SW480 (cell line): ENCODE measurements at regions not wholly inside any gene's neighbourhood (a gene's known extent, or its start where the extent isn't known, plus 50 kb on each side); places are given as distances from the start of the nearest gene placed in this dataset.
"Not testable (repeated sequence)": the region's sequence is repeated elsewhere in the genome, so short reads cannot be mapped to it uniquely, and the experiment has no call there.

Experiments
- DNase-seq: peaks from one replicate; pipeline ENCODE4 v3.0.0-alpha.2; 2016; ENCODE audit warnings: low spot score

DNA sequence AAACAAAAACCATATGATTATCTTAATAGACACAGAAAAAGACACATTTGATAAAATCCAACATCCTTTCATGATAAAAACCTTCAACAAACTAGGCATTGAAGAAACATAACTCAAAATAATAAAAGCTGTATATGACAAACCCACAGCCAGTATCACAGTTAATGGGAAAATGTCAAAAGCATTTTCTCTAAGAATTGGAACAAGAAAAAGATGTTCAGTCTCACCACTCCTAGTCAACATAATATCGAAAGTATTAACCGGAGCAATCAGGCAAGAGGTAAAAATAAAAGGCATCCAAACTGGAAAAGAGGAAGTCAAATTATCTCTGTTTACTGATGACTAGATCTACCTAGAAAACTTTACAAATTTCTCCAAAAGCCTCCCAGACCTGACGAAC, 684.2 kb upstream of the SPRY2 start:
- no peak for DNase-seq

DNA sequence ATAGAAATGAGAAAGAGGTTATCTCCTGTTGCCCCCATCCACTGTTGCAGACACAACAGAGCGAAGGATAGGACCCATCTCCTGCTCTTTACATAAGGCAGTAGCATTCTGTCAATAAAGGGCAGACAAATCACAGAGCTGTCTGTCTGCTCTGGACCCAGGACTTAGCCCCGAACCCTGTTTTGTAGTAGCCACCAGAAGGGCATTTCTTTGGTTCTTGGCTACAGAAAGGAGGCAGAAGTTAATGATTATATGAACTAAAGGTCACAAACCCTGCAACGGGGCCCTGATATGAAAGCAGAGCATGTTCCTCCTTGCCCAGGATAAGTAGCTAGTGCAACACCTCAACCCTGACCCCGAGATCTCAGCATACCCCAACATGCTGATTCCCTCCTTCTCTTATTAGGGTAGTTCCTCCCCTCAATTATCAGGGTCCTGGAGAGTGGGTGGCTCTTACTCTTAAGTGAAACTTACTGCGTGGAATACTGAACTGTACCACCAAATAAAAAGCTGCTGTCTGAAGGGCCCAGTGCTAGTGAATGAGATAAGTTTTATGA, 680.4 kb upstream of the SPRY2 start:
- no peak for DNase-seq

- no peak for DNase-seq
Observed at GRCh38 chr13:81020010-81020409, 679.1 kb upstream of the SPRY2 start.

DNA sequence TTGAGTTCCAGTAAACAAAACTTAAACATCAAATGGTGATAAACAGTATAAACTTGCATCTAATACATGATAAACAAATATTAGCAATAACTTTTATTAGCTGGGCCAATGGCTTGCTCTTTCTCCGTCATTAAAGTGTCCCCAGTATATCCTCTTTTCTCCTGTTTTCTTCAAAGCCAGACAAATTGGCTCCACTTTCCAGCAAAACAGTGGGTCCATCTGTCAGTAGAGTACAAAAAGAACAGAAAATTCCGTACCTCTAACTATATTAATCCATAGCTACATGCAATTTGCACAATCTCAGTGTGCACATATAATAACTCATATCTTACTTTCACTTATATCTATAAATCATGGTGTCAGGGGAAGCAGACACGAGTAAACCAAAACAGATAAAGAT, 678.0 kb upstream of the SPRY2 start:
- no peak for DNase-seq

GRCh38 chr13:81017513-81018152, 676.7 kb upstream of the SPRY2 start:
- peak; percentile 56 for DNase-seq

GRCh38 chr13:81012031-81012430, 671.1 kb upstream of the SPRY2 start:
- DNase-seq: no peak

- DNase-seq: no peak
Observed at GRCh38 chr13:81001828-81002385, 661.0 kb upstream of the SPRY2 start.

DNA sequence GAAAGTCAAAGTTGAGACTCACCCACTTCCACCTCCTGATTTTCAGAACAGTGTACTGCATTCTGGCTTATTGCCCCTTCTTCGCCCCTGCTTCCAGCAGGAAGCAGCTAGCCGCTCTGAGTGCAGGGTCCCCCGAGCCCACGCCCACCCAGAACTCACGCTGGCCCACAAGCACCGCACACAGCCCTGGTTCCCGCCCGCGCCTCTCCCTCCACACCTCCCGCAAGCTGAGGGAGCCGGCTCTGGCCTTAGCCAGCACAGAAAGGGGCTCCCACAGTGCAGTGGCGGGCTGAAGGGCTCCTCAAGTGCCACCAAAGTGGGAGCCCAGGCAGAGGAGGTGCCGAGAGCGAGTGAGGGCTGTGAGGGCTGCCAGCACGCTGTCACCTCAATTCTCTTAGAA, 657.7 kb upstream of the SPRY2 start:
- DNase-seq: not testable (repeated sequence)

- no peak for DNase-seq
Observed at GRCh38 chr13:80989747-80990146, 648.8 kb upstream of the SPRY2 start.

DNA sequence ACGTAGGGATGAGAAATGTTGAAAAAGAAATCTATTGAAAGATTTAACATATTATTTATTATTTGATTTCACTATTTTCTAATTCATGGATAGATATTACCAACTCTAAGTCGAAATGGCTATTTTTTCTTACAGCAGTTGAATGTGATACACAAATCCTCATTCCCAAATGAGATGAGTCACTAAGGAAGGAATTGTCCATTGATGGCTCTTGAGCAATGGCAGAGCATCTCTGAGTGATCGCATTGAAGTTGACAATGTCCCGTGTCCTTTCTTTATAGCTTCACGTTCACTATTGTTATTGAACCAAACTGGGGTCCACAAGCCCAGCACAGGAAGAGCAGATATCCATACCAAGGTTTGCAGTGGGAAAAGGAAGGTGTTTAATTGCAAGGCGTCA, 648.3 kb upstream of the SPRY2 start:
- DNase-seq: no peak

DNA sequence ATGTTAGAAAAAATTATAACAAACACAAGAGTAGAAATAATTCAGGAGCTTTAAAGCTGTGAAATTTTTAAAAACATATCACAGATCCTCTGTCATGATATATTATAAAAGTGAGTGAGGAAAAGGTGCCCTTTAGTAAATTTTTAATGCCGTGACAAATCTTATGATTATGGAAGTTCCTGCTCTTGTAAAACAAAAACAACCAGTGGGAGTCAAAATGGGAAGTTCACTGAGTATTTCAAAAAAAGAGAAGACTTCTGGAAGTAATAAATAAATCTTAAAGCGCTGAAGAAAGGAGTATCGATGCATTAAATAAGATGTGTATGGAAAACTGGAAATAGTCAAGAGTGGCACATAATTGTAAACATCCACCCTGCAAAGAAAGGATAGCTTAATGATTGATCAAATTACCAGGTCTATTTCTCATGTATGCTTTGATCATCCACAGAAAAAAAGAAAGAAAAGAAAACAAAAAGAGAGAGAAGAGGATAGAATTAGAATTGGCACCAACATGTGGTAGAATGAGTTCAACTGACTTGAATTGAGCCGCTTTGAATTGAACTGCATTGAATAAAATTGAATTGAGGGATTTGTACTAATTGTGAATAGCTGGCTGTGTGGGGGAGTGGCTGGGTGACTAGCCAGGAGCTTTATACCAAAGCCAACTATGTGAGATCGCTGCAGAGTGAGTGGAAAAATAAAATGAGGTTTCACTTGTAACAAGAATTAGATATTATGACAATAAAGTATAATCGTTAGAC, 647.6 kb upstream of the SPRY2 start:
- DNase-seq: no peak

DNA sequence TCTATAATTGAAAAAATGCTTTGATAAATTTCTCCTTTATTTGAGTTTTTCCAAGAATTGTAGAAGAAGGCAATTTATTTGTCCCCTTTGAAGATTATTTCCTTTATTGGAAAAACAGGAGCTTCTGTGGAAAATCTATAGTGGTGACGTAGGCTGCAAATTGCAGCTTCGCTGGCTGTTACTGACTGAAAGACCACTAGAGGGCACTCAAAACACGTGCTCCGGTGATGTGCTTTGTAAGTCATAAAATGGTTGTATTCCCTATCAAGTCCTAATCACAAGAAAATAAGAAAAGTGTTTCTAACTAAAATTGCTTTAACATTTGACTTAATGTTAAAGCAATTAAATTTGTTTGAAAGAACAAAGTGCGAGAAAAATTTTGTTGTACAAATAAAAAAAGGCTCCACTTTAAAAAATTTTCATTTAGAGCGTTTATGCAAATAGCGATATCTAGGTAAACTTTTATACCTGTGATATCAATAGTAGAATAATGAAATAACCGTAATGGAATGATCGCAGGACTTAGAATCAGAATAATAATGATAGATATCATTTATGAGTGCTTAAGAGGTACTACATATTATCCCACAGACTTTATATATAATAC, 638.2 kb upstream of the SPRY2 start:
- peak; percentile 65 for DNase-seq

- no peak for DNase-seq
Observed at GRCh38 chr13:80977168-80977567, 636.2 kb upstream of the SPRY2 start.

GRCh38 chr13:80975903-80976302, 635.0 kb upstream of the SPRY2 start:
- DNase-seq: no peak

GRCh38 chr13:80973721-80974120, 632.8 kb upstream of the SPRY2 start:
- no peak for DNase-seq

DNA sequence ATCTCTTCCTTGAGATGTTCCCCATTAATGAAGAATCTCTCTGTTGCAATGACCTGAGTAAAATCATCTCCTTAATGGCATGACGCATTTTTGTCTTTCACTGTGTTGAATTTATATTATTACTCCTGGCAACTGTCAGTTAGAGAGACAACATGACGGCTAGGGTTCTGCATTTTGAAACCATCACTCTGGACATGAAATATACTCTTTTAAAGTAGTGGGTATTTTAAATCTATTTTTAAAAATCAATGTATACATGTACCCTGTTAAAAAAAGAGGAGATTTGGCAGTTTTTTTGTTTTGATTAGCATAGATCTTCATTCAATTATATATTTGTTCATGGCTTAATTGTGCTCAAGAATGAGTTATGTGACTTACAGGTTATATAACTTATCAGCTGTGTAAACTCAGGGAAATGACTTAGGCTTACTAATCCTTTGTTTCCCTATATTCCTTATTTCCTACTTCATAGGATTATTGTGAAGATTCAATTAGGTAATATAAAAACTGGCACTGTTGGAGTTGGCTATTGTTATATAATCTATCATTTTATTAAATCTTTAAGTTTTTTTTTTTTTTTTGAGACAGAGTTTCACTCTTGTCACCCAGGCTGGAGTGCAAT, 632.0 kb upstream of the SPRY2 start:
- DNase-seq: no peak

DNA sequence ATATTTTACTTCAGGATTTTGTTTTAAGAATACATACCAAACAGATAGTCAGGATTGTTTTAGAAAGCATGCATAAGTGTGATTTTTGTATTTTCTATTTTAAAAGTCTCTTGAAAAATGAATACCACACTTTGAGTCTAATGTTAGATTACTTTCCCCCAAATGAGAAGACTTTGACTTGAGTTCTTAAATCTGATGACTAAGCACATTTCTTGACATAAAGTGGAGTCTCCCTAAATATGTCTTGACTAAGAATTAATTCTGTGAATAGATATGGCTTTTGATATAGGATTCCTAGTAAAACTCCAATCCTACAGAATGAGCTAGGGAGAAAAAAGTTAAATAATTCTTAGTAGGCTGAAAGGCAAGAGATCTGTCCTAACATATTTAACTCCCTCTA, 624.2 kb upstream of the SPRY2 start:
- no peak for DNase-seq

GRCh38 chr13:80962855-80963254, 621.9 kb upstream of the SPRY2 start:
- no peak for DNase-seq

- no peak for DNase-seq
Observed at GRCh38 chr13:80962173-80962572, 621.2 kb upstream of the SPRY2 start.

DNA sequence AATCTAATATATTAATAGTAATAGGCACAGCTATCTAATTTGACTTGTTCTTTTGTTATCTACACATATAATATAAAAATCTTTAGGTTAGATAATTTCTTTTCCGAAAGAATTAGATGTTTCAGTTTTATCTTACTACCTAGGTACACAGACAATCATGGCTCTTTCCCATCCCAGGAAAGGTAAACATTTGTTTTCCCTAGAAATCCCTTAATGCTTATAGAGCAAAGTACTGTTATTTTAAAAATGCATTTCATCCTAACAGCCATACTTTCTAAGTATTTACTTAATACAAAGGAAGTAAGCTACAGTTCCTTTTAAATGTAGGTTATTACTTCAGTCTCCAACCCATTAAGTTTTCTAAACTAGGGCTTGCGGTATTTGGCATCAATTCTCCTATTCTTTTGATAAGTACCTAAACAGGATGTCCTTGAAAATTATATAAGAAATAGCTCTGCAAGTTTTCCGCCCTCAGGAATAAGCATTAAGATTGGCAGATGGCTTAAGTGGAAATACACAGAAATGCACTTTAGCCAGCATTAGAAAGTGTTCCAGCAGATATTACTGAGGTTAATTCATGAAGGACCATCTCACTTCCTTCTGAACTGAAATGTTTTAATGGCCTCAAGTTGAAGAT, 616.2 kb upstream of the SPRY2 start:
- no peak for DNase-seq

DNA sequence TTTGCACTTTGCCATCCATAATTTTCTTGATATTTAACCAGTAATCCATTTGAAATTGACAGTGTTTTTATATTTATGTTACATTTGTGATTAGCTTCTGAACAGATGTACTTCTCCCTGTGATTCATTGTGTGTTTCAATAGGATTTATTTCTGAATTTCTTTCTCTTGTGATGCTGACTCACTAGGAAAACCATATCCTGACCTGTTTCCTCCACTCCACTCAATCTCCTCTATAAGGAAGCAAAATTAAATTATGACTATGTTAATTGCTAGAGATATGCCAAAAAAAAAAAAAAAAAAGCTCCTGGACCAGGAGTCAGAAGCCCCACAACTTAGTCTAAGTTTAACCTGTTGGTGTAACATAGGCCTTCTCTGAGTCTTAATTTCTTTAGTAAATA, 614.6 kb upstream of the SPRY2 start:
- DNase-seq: no peak

DNA sequence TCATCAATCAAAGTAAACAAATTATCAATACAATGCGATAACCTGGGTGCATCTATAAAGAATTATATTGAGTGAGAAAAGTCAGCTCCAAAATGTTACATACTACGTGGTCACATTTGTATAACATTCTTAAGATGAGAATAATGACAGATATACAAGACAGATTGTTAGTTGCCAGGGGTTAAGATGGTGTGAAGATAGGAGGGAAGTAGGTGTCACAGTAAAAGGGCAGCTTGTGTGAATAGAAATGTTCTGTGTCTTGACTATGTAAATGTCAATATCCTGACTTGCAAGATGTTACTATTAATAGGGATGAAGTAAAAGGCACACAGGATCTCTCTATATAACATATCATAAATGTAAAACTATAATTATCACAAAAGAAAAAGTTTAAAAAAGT, 611.2 kb upstream of the SPRY2 start:
- no peak for DNase-seq
